Tibial artery (tissue), 4 donors: ENCODE measurements at regions not wholly inside any gene's neighbourhood (a gene's known extent, or its start where the extent isn't known, plus 50 kb on each side); places are given as distances from the start of the nearest gene placed in this dataset.

Experiments
- DNase-seq, 2 donors: peaks; one replicate each; pipeline ENCODE4 v3.0.0-alpha.2; 2019
- H3K27ac ChIP-seq, 2 donors: fragments of 200-600 bp; sonication (generic) in 1 of 2; 1 replicate in 1 of 2; 2 replicates in 1 of 2; pipeline ENCODE4 v1.5.1; 2018 to 2019; ENCODE audit warnings: mild to moderate bottlenecking in 1 of 2
- H3K27me3 ChIP-seq, 2 donors: fragments of 200-600 bp; sonication (generic) in 1 of 2; one replicate each; pipeline versions ENCODE4 v1.5.1 to v1.6.0; 2016 to 2019
- H3K36me3 ChIP-seq, 3 donors: fragments of 200-600 bp; sonication (generic) in 2 of 3; one replicate each; pipeline ENCODE4 v1.5.1; 2016 to 2019; ENCODE audit warnings: mild to moderate bottlenecking in 2 of 3
- H3K4me1 ChIP-seq, 4 donors: fragments of 200-600 bp; sonication (generic) in 2 of 4; 1 replicate in 3 of 4; 2 replicates in 1 of 4; pipeline ENCODE4 v1.5.1; 2016 to 2019
- H3K4me3 ChIP-seq, 2 donors: fragments of 200-600 bp; sonication (generic) in 1 of 2; 1 replicate in 1 of 2; 2 replicates in 1 of 2; pipeline ENCODE4 v1.5.1; 2018 to 2019; ENCODE audit warnings: mild to moderate bottlenecking in 2 of 2
- H3K9me3 ChIP-seq, 3 donors: fragments of 200-600 bp; sonication (generic) in 1 of 3; one replicate each; pipeline ENCODE4 v1.5.1; 2016 to 2019
- CTCF ChIP-seq, 2 experiments: fragments of 200-600 bp in 1 of 2; fragments of 450-650 bp in 1 of 2; IDR thresholded peaks; one replicate each; pipeline ENCODE4 v1.5.1; 2017 to 2019; ENCODE audit warnings: antibody characterized with exemption in 2 of 2, mild to moderate bottlenecking in 1 of 2, moderate library complexity in 1 of 2
- intact Hi-C: fragments of 100-400 bp; cut with DNase I; formaldehyde crosslinking; loops from one replicate; pipeline ENCODE4 v1.15.0; 2023; ENCODE audit warnings: low total_unique reads

- DNase-seq: no peak
These were observed 102.1 kb upstream of the ASTN2 start for GRCh38 chr9:117516676-117517632.

GRCh38 chr9:117511852-117512481 is 97.1 kb upstream of the ASTN2 start:
- Histone ChIP-seq H3K27me3 (peaks cover 0 to 4% of the 10 kb centered on the region in 2 donors), H3K9me3 (no peaks in the 10 kb centered on the region), H3K36me3 (no peaks in the 10 kb centered on the region), H3K4me1 (no peaks in the 10 kb centered on the region), H3K4me3 (no peak overlapping the region), H3K27ac (no peak overlapping the region)
- no peak for DNase-seq
- intact Hi-C loops: no loop called here
- no peak for TF ChIP-seq CTCF (IDR thresholded peaks at IDR 0.05)

More at GRCh38 chr9:117516676-117517632, 102.1 kb upstream of the ASTN2 start:
- intact Hi-C loops: no loop called here
- Histone ChIP-seq H3K4me1 (no peaks in the 10 kb centered on the region), H3K9me3 (no peaks in the 10 kb centered on the region), H3K36me3 (no peaks in the 10 kb centered on the region), H3K4me3 (no peak overlapping the region), H3K27me3 (peaks cover 0 to 4% of the 10 kb centered on the region in 2 donors), H3K27ac (no peak overlapping the region)
- TF ChIP-seq CTCF (IDR thresholded peaks at IDR 0.05): no peak

GRCh38 chr9:117496307-117496706 is 81.5 kb upstream of the ASTN2 start:
- no peak overlapping the region for H3K27ac ChIP-seq
- intact Hi-C loops: no loop called here
- DNase-seq: no peak
- no peaks in the 10 kb centered on the region for H3K36me3 ChIP-seq
- no peaks in the 10 kb centered on the region for H3K9me3 ChIP-seq
- H3K4me3 ChIP-seq: no peak overlapping the region
- no peaks in the 10 kb centered on the region for H3K4me1 ChIP-seq
- no peak for TF ChIP-seq CTCF (IDR thresholded peaks at IDR 0.05)
- no peaks in the 10 kb centered on the region for H3K27me3 ChIP-seq

GRCh38 chr9:117494401-117495090 is 79.7 kb upstream of the ASTN2 start:
- no peak for DNase-seq
- no peaks in the 10 kb centered on the region for H3K36me3 ChIP-seq
- intact Hi-C loops: no loop called here
- H3K27me3 ChIP-seq: no peaks in the 10 kb centered on the region
- H3K4me1 ChIP-seq: no peaks in the 10 kb centered on the region
- TF ChIP-seq CTCF (IDR thresholded peaks at IDR 0.05): no peak
- no peak overlapping the region for H3K27ac ChIP-seq
- no peaks in the 10 kb centered on the region for H3K9me3 ChIP-seq
- H3K4me3 ChIP-seq: no peak overlapping the region

- Histone ChIP-seq H3K36me3 (no peaks in the 10 kb centered on the region), H3K4me3 (no peak overlapping the region), H3K4me1 (peaks cover 0 to 3% (median 0%) of the 10 kb centered on the region in 4 donors), H3K9me3 (no peaks in the 10 kb centered on the region), H3K27ac (no peak overlapping the region), H3K27me3 (peaks cover 0 to 3% of the 10 kb centered on the region in 2 donors)
- intact Hi-C loops: no loop called here
- DNase-seq: no peak
- no peak for TF ChIP-seq CTCF (IDR thresholded peaks at IDR 0.05)
These were observed 77.6 kb upstream of the ASTN2 start for GRCh38 chr9:117492476-117492875.
